ENCODE measurements at regions not wholly inside any gene's neighbourhood (a gene's known extent, or its start where the extent isn't known, plus 50 kb on each side); places are given as distances from the start of the nearest gene placed in this dataset.

DNA sequence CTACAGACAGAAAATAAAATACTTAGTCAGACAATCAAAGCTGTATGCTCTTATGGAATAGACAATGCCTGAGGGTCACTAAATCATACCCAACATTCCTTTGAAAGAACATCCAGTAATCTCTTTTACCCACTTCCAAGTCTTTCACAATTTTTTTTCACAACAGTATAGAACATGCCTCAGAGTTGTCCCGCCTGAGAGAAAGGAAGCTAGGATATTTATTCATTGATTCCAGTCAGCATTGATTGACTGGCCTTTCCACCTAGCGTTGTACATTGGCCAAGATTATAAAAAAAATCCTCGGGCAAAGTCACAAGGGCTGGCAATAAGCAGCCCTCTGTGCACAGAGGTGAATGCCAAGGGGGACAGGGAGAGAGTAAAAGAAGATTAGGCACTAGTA, 318.1 kb upstream of the PIK3R1 start:
- TF ChIP-seq CTCF (IDR thresholded peaks at IDR 0.05; ENCODE audit: insufficient read depth, low read depth, low read length) (no peak), EZH2 (IDR thresholded peaks at IDR 0.05; ENCODE audit: insufficient read depth, low read length) (no peak)

Measured in astrocyte (in vitro differentiated cells and primary cell).